ENCODE measurements at regions not wholly inside any gene's neighbourhood (a gene's known extent, or its start where the extent isn't known, plus 50 kb on each side); places are given as distances from the start of the nearest gene placed in this dataset.
"Not testable (repeated sequence)": the region's sequence is repeated elsewhere in the genome, so short reads cannot be mapped to it uniquely, and the experiment has no call there.

DNA sequence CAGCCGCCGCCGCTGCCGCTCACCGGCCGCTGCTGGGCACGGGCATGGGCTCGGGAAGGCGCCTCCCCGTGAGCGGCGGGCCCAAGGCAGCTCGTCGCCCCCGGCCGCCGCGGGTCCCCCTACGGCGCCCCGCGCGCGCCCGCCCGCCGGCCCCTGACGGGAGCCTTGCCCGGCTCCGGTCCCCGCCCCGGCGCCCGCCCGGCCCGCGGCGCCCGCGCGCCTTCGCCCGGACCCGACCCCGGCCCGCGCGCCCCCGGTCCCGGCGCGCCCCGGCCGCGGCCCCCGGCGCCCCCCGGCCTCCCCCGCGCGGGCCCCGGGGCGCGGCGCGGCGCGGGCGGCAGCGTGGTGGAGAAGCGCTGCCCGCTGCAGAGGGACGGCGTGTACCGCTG is 177.7 kb downstream of the OR4M2 start:
- TF ChIP-seq, protein P1, sequence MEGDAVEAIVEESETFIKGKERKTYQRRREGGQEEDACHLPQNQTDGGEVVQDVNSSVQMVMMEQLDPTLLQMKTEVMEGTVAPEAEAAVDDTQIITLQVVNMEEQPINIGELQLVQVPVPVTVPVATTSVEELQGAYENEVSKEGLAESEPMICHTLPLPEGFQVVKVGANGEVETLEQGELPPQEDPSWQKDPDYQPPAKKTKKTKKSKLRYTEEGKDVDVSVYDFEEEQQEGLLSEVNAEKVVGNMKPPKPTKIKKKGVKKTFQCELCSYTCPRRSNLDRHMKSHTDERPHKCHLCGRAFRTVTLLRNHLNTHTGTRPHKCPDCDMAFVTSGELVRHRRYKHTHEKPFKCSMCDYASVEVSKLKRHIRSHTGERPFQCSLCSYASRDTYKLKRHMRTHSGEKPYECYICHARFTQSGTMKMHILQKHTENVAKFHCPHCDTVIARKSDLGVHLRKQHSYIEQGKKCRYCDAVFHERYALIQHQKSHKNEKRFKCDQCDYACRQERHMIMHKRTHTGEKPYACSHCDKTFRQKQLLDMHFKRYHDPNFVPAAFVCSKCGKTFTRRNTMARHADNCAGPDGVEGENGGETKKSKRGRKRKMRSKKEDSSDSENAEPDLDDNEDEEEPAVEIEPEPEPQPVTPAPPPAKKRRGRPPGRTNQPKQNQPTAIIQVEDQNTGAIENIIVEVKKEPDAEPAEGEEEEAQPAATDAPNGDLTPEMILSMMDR (IDR thresholded peaks at IDR 0.05; ENCODE audit: borderline replicate concordance, insufficient read depth, low read depth, low read length) = no peak
- no peak overlapping the region for H3K4me3 ChIP-seq (ENCODE audit: low read depth, low read length)

DNA sequence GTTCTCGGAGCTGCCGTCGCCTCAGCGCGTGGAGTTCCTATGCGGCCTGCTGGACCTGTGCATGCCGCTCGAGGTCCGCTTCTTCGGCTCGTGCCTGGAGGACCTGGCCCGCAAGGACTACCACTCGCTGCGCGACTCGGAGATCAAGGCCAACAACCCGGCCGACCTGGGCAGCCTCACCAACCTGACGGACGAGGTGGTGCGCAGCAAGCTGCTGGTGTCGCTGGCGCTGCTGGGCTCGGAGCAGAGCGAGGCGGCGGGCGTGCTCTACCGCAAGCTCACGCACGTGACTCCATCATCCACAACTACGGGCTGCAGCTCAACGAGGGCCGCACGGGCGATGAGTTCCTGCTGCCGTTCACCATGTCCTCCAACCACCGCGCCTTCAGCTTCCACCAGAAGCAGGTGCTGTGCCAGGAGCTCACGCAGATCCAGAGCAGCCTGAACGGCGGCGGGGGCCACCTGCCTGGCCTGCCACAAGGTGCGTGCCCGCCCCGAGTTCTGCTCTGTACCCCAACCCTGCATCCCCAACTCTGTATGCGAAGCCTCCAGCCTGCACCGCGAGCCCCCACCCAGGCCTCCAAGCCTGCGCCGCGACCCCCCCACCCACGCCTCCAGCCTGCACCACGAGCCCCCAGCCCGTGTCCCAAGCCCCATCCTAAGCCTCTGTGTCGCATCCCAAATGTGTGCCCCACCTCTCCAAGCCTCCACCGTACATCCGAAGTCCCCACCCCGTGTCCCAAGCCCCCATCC is 178.2 kb downstream of the OR4M2 start:
- TF ChIP-seq, protein P1 (IDR thresholded peaks at IDR 0.05; ENCODE audit: borderline replicate concordance, insufficient read depth, low read depth, low read length) = no peak
- no peak overlapping the region for H3K4me3 ChIP-seq (ENCODE audit: low read depth, low read length)

DNA sequence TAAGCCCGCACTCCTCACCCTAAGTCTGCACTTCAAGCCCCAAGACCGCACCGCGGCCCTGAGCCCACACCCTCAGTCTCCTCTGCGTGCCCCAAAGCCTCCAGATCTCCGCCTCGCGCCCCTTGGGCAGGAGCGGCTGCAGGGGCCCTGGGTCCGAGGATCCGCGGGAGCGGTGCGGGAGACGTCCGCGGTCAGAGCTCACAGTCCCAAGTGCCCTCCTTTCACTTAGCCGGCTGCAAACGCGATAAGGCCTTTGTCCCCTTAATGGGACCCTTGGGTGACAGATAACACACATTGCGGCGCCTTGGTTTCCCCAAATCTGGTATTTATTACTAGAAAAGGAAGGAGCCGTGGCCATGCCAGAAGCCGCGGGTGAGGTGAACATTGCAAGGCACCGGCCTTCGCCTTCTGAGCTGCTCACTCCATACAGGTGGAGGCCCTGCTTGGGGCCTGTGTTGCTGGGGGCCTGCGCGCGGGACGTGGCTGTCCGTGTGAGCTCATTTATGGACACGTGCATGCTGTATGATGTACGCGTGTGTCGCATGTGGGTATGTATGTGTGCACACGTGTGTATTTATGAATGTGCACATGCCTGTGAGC is 178.9 kb downstream of the OR4M2 start:
- not testable (repeated sequence) for H3K4me3 ChIP-seq (ENCODE audit: low read depth, low read length)

DNA sequence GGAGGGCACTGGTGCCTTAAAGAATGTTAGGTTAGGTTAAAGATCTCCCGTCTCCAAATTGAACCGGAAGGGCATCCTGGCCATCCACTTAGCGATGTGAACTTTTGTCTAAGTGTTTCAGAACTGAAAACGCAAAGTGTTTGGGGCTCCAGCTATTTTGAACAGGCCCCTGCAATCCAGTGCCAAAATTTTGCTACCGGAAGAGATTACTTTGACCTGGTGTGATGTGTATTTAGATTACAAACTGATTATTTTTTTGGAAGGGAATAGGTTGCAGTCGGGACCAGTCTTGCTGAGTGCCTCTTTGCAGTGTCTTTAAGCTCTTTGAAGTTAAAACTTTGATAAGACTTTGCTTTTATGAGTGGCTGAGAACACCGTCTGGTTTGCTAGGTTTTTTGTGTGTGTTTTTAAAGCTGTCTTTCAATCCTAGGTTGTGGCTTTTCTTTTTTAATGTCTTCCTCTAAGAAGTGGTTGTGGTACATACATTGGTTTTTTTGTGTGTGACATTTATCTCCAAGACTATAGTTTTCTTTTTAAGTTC is 179.6 kb downstream of the OR4M2 start:
- no peak overlapping the region for H3K4me3 ChIP-seq (ENCODE audit: low read depth, low read length)
- TF ChIP-seq, protein P1 (IDR thresholded peaks at IDR 0.05; ENCODE audit: borderline replicate concordance, insufficient read depth, low read depth, low read length) = no peak

DNA sequence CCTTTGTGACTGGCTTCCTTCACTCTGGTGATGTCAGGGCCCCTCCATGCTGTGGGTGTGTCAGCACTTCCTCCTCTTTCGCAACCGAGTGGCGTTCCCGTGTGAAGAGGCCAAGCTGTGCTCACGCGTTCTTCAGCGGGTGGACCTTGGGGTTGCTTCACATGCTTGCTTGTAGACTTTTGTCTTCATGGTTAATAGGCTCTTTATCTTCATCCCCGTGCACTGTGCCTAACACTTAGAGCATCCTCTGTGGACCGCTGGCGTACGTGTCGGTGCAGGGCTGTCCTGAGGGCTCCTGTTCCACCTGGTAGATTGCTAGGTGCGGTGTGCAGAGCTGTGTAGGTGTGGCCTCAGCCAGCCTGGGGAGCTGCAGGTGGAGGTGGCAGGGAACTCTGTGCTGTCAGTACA is 182.3 kb downstream of the OR4M2 start:
- TF ChIP-seq, protein P1 (IDR thresholded peaks at IDR 0.05; ENCODE audit: borderline replicate concordance, insufficient read depth, low read depth, low read length) = no peak

DNA sequence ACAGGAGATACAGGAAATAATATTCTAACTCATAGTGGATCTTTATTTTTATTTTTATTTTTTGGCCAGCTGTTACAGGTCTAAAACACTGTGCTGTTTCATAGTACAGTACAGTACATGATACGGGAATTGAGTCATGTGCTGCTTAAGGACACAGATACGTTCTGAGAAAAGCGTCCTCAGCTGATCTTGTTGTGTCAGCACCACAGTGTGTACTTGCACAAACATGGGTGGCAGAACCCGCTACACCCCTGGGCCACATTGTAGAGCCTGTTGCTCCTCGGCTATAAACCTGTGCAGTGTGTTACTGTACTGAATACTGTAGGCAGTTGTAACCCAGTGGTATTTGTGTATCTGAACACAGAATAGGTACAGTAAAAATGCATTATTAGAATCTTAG is 183.4 kb downstream of the OR4M2 start:
- TF ChIP-seq, protein P1 (IDR thresholded peaks at IDR 0.05; ENCODE audit: borderline replicate concordance, insufficient read depth, low read depth, low read length) = no peak
- H3K4me3 ChIP-seq (ENCODE audit: low read depth, low read length) = no peak overlapping the region

More for the DNA sequence above, 182.3 kb downstream of the OR4M2 start:
- no peak overlapping the region for H3K4me3 ChIP-seq (ENCODE audit: low read depth, low read length)

DNA sequence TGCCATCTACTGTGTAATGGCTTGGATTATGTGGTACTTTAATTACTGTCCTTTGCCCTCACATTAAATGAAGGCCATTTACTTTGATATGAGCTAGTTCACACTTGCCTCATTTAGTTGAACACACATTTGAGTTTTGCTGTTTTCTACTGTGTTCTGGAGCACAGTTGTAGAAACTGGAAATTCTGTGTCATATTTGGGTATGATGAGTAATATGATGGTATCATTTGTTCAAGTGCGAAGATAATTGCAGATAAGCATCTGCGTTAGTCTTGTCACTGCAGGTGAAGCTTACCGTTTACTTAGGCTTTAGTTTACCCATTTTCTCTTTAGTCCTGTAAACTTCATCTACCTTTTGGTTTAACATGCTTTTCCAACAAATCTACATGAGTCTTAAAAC is 183.9 kb downstream of the OR4M2 start:
- not testable (repeated sequence) for H3K4me3 ChIP-seq (ENCODE audit: low read depth, low read length)
